Prostate gland (tissue), 2 donors: ENCODE measurements at regions not wholly inside any gene's neighbourhood (a gene's known extent, or its start where the extent isn't known, plus 50 kb on each side); places are given as distances from the start of the nearest gene placed in this dataset.

ENCODE experiments used
- DNase-seq: peaks from one replicate; pipeline ENCODE4 v3.0.0-alpha.2; 2019; ENCODE audit warnings: low spot score
- H3K27ac ChIP-seq, 2 donors: fragments of 200-600 bp; sonication (generic); 2 replicates each; pipeline ENCODE4 v1.5.1; 2017 to 2019
- H3K27me3 ChIP-seq: fragments of 200-600 bp; sonication (generic); replicated peaks from 2 replicates; pipeline ENCODE4 v1.5.1; 2019; ENCODE audit not compliant: insufficient read depth
- H3K36me3 ChIP-seq, 2 donors: fragments of 200-600 bp; sonication (generic); 1 replicate in 1 of 2; 2 replicates in 1 of 2; pipeline versions ENCODE4 v1.5.1 to v1.8.1; 2017 to 2019
- H3K4me1 ChIP-seq: fragments of 200-600 bp; sonication (generic); replicated peaks from 2 replicates; pipeline ENCODE4 v1.5.1; 2019
- H3K4me3 ChIP-seq, 2 donors: fragments of 200-600 bp; sonication (generic); 2 replicates each; pipeline ENCODE4 v1.5.1; 2017 to 2019
- H3K9me3 ChIP-seq: fragments of 200-600 bp; sonication (generic); 2 replicates; pipeline ENCODE4 v1.5.1; 2017
- CTCF ChIP-seq, 4 experiments: fragments of 200-600 bp in 2 of 4; fragments of 450-650 bp in 2 of 4; sonication (generic) in 2 of 4; IDR thresholded peaks; 1 replicate in 3 of 4; 2 replicates in 1 of 4; pipeline ENCODE4 v1.5.1; 2016 to 2019; ENCODE audit warnings: antibody characterized with exemption in 4 of 4, mild to moderate bottlenecking in 2 of 4, moderate library complexity in 2 of 4
- POLR2A ChIP-seq: fragments of 450-650 bp; IDR thresholded peaks from one replicate; pipeline ENCODE4 v1.6.1; 2016; ENCODE audit warnings: antibody characterized with exemption, mild to moderate bottlenecking
- POLR2AphosphoS5 ChIP-seq: sonication (generic); formaldehyde crosslinking; IDR thresholded peaks from one replicate; pipeline ENCODE4 v1.6.1; 2017; ENCODE audit warnings: antibody characterized with exemption
- WGBS: methylation state at CpG from one replicate; pipeline ENCODE4 v1.1.5; 2018; 5-methylcytosine and 5-hydroxymethylcytosine counted together
- intact Hi-C: fragments of 100-400 bp; cut with DNase I; formaldehyde crosslinking; loops from one replicate; pipeline ENCODE4 v1.14.2; 2022

DNA sequence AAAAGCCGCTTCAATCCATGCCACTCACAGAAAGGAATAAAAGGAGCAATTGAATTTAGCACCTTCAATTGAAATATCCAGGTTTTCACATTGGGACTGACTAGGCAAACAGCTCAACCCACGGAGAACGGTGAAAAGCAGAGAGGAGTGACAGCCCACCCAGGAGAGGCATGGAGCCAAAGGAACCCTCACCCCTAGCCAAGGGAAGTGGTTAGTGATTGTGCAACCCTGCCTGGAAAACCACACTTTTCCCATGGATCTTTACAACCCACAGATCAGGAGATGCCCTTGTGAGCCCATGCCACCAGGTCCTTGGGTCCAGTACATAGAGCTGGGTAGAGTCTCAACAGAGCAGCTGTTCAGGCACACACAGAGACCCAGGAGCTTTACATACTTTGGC is 911.8 kb downstream of the EPHA7 start:
- WGBS: 88% methylated on average over 3 of the region's 3 CpGs

GRCh38 chr6:92504509-92504908 is 914.9 kb downstream of the EPHA7 start:
- no peaks in the 10 kb centered on the region for H3K9me3 ChIP-seq
- intact Hi-C loops: no loop called here
- TF ChIP-seq POLR2A (no peak), CTCF (IDR thresholded peaks at IDR 0.05) (no peak), POLR2AphosphoS5 (no peak)

More for the DNA sequence above, 911.8 kb downstream of the EPHA7 start:
- no peak for DNase-seq
- TF ChIP-seq CTCF (IDR thresholded peaks at IDR 0.05) (no peak), POLR2AphosphoS5 (no peak), POLR2A (no peak)
- Histone ChIP-seq H3K27me3 (no peaks in the 10 kb centered on the region), H3K4me3 (no peak overlapping the region), H3K4me1 (no peaks in the 10 kb centered on the region), H3K27ac (no peak overlapping the region), H3K9me3 (no peaks in the 10 kb centered on the region), H3K36me3 (no peaks in the 10 kb centered on the region)
- intact Hi-C loops: no loop called here

GRCh38 chr6:92497281-92497680 is 922.1 kb downstream of the EPHA7 start:
- intact Hi-C loops: no loop called here
- WGBS: 43% methylated on average over 2 of the region's 2 CpGs

More at GRCh38 chr6:92504509-92504908, 914.9 kb downstream of the EPHA7 start:
- Histone ChIP-seq H3K27ac (no peak overlapping the region), H3K4me1 (no peaks in the 10 kb centered on the region), H3K27me3 (no peaks in the 10 kb centered on the region), H3K4me3 (no peak overlapping the region), H3K36me3 (no peaks in the 10 kb centered on the region)
- DNase-seq: no peak

DNA sequence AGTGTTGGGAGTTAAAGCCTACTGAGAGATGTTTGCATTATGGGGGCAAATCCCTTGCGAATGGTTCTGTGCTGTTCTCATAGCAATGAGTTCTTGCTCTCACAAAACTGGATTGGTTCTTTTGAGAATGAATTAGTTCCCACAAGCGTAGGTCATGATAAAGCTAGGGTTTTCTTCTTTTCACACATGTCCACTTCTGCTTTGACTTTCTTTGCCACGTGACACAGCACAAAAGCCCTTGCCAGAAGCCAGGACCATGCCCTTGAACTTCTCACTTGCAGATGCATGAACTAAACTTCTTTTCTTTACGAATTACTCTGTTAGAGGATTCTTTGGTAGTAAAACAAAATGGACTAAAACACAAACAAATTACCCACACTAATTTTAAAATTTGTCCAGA is 922.8 kb downstream of the EPHA7 start:
- intact Hi-C loops: no loop called here
- Histone ChIP-seq H3K27ac (no peak overlapping the region), H3K27me3 (no peaks in the 10 kb centered on the region), H3K36me3 (no peaks in the 10 kb centered on the region), H3K4me3 (no peak overlapping the region), H3K4me1 (no peaks in the 10 kb centered on the region), H3K9me3 (no peaks in the 10 kb centered on the region)
- TF ChIP-seq CTCF (IDR thresholded peaks at IDR 0.05) (no peak), POLR2A (no peak)
- DNase-seq: no peak
- WGBS: 90% methylated on average over 4 of the region's 4 CpGs

More at GRCh38 chr6:92497281-92497680, 922.1 kb downstream of the EPHA7 start:
- TF ChIP-seq POLR2A: no peak
- TF ChIP-seq CTCF (IDR thresholded peaks at IDR 0.05): no peak
- TF ChIP-seq POLR2AphosphoS5: no peak
- Histone ChIP-seq H3K27ac (no peak overlapping the region), H3K4me1 (no peaks in the 10 kb centered on the region), H3K9me3 (no peaks in the 10 kb centered on the region), H3K36me3 (no peaks in the 10 kb centered on the region), H3K27me3 (no peaks in the 10 kb centered on the region), H3K4me3 (no peak overlapping the region)
- DNase-seq: no peak

DNA sequence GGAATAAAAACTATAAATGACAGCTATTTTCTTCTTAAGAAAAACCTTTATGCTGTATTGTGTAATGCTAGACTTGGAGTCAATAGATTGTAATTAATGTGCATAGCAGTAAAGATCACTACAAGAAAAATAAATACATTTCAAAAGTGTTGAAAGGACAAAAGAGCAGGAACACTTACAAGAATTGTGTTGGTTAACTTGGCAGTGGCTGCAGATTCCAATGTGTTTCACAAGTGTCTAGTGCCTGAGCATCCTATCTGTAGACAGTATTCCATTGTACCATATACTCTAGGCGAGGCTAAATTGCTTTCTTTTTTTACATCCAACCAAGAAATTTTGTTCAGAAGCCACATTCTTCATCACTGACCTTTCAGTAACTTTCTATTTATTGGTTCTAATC is 924.1 kb downstream of the EPHA7 start:
- no peak for DNase-seq
- no peaks in the 10 kb centered on the region for H3K27me3 ChIP-seq
- no peaks in the 10 kb centered on the region for H3K36me3 ChIP-seq
- TF ChIP-seq CTCF (IDR thresholded peaks at IDR 0.05): no peak
- TF ChIP-seq POLR2A: no peak
- TF ChIP-seq POLR2AphosphoS5: no peak
- intact Hi-C loops: no loop called here
- 57% methylated on average over 1 of the region's 1 CpG for WGBS
- no peaks in the 10 kb centered on the region for H3K4me1 ChIP-seq
- H3K27ac ChIP-seq: no peak overlapping the region
- H3K9me3 ChIP-seq: no peaks in the 10 kb centered on the region
- no peak overlapping the region for H3K4me3 ChIP-seq
